Loucy (cell line): ENCODE measurements at regions not wholly inside any gene's neighbourhood (a gene's known extent, or its start where the extent isn't known, plus 50 kb on each side); places are given as distances from the start of the nearest gene placed in this dataset.

ENCODE experiments used
- CTCF ChIP-seq: fragments of 200-600 bp; sonication (generic); conservative IDR thresholded peaks from 2 replicates; pipeline ENCODE4 v1.5.1; 2014; ENCODE audit warnings: mild to moderate bottlenecking, antibody characterized with exemption, low read length
- EZH2phosphoT487 ChIP-seq: fragments of 200-600 bp; IDR thresholded peaks from 2 replicates; pipeline ENCODE4 v1.6.1; 2018; ENCODE audit warnings: antibody characterized with exemption, mild to moderate bottlenecking, moderate library complexity, borderline replicate concordance

- no peak for TF ChIP-seq CTCF
- no peak for TF ChIP-seq EZH2phosphoT487
These were observed 58.7 kb upstream of the PRRC2C start for GRCh38 chr1:171426645-171427044.
